ENCODE measurements at regions not wholly inside any gene's neighbourhood (a gene's known extent, or its start where the extent isn't known, plus 50 kb on each side); places are given as distances from the start of the nearest gene placed in this dataset.

DNA sequence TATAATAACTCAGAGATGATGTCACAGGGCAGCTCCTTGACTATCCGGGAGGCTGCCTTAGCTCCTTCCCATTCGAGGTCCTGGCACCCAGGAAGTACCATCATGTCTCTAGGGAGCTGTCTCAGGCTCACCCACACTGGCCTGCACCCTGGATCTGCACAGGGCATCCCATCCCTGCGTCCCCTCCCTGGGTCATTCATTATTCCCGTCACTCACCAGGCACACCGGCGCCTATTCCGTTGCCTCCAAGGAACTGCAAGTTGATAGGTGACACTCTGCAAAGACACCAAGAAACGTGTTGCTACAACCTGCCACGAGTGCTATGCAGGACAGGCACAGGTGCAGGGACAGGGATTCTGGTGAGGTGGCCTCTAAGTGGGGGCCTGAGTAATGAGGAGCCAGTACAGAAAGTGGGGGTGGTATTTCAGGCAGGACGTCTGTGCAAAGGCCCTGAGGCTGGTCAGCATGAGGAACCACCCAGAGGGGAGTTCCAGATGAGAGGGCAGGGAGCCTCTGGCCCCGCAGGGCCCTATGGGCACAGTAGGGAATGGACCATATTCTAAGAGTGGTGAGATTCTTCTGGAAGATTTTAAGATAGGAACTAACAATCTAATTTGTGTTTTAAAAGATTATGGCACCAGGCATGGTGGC, 71.6 kb upstream of the SHANK2 start:
- no peak overlapping the region for H3K23ac ChIP-seq (ENCODE audit: insufficient read length, low read depth, low read length)
- H3K79me1 ChIP-seq (ENCODE audit: insufficient read depth, low read depth, low read length, poor library complexity, severe bottlenecking), result no peaks in the 10 kb centered on the region
- H3K14ac ChIP-seq (ENCODE audit: insufficient read depth, low read length), result no peak overlapping the region; the same call in 1 of the 2 replicates
- Mint-ChIP-seq H3K4me1 (no peaks in the 10 kb centered on the region), H3K27ac (no peak overlapping the region), H3K9me3 (peaks cover 10 to 13% of the 10 kb centered on the region in 2 experiments; a peak in 4 of 5 replicates), H3K27me3 (ENCODE audit: low read depth) (peaks cover 2% of the 10 kb centered on the region), H3K36me3 (ENCODE audit: insufficient read depth in 1 of 3, low read depth in 3 of 3) (peaks cover 0 to 2% (median 0%) of the 10 kb centered on the region in 3 experiments; a peak in 2 of 7 replicates), H3K4me3 (no peak overlapping the region)
- H3K18ac ChIP-seq (ENCODE audit: insufficient read length, low read depth, low read length), result no peak overlapping the region
- H2BK5ac ChIP-seq (ENCODE audit: insufficient read length, low read length), result no peak overlapping the region
- H3K23me2 ChIP-seq (ENCODE audit: insufficient read length, low read depth, low read length, poor library complexity, severe bottlenecking), result no peaks in the 10 kb centered on the region
- no peak overlapping the region for H2AFZ ChIP-seq (ENCODE audit: low read length)
- H3K27me3 ChIP-seq (ENCODE audit: insufficient read depth, low read length), result no peaks in the 10 kb centered on the region
- no peak for DNase-seq
- no CpG with 5 or more reads among the region's 11 CpGs for WGBS (ENCODE audit: extremely low coverage, insufficient read length, low lambda C conversion rate)
- H3K4me2 ChIP-seq (ENCODE audit: insufficient read depth, insufficient read length, low read length), result no peak overlapping the region
- H4K91ac ChIP-seq (ENCODE audit: insufficient read length, low read depth, low read length), result no peak overlapping the region
- H2BK20ac ChIP-seq (ENCODE audit: low read depth, low read length, poor library complexity, severe bottlenecking), result no peak overlapping the region
- no peak overlapping the region for H2BK120ac ChIP-seq (ENCODE audit: low read depth, low read length, poor library complexity, severe bottlenecking)
- H3K27ac ChIP-seq (ENCODE audit: insufficient read length, low read depth, low read length), result no peak overlapping the region
- no peak overlapping the region for H4K5ac ChIP-seq (ENCODE audit: insufficient read length, low read depth, low read length)
- H4K20me1 ChIP-seq (ENCODE audit: control insufficient read depth, insufficient read depth, insufficient read length), result no peaks in the 10 kb centered on the region
- H4K8ac ChIP-seq (replicated peaks; ENCODE audit: insufficient read length, low read depth, low read length), result no peak overlapping the region
- no peaks in the 10 kb centered on the region for H3K9me3 ChIP-seq (ENCODE audit: control insufficient read depth, low read depth, low read length)
- H3K4me1 ChIP-seq (ENCODE audit: insufficient read depth, low read length), result no peaks in the 10 kb centered on the region
- H3K56ac ChIP-seq (ENCODE audit: insufficient read length, low read depth, low read length), result no peak overlapping the region
- H2BK12ac ChIP-seq (ENCODE audit: insufficient read length, low read depth, low read length), result no peak overlapping the region
- no peaks in the 10 kb centered on the region for H3K79me2 ChIP-seq (ENCODE audit: insufficient read depth, low read length)
- no peak overlapping the region for H3K4ac ChIP-seq (ENCODE audit: low read depth, low read length)
- no peak overlapping the region for H3T11ph ChIP-seq (ENCODE audit: low read length)
- no peak overlapping the region for H2BK15ac ChIP-seq (ENCODE audit: low read depth, low read length)
- no peak overlapping the region for H2AK5ac ChIP-seq (ENCODE audit: insufficient read length, low read length)
- TF ChIP-seq CTCF (conservative IDR thresholded peaks at IDR 0.05), result no peak
- H3K9ac ChIP-seq (ENCODE audit: extremely low read depth, insufficient read length, low read length), result no peak overlapping the region

All from H9 (cell line).